HepG2 (cell line): ENCODE measurements at regions not wholly inside any gene's neighbourhood (a gene's known extent, or its start where the extent isn't known, plus 50 kb on each side); places are given as distances from the start of the nearest gene placed in this dataset.

Source experiments
- AGO2 ChIP-seq: fragments of 200-400 bp; formaldehyde crosslinking; optimal IDR thresholded peaks from 2 replicates; pipeline ENCODE3; 2017; ENCODE audit warnings: mild to moderate bottlenecking, low read depth, low read length, moderate library complexity
- FUBP1 ChIP-seq: sonication (generic); formaldehyde crosslinking; IDR thresholded peaks from 2 replicates; pipeline ENCODE4 v1.5.1; 2020; ENCODE audit warnings: missing genetic modification reagents, mild to moderate bottlenecking, borderline replicate concordance
- GRHL1 ChIP-seq: sonication (generic); formaldehyde crosslinking; conservative IDR thresholded peaks from 2 replicates; pipeline ENCODE4 v1.8.0; 2022; ENCODE audit warnings: missing genetic modification reagents
- HNF4G ChIP-seq, 2 experiments: sonication (generic) in 1 of 2; formaldehyde crosslinking in 1 of 2; IDR thresholded peaks; 2 replicates each; pipeline versions ENCODE4 v1.4.0 to v1.6.1; 2011 to 2020; ENCODE audit warnings: borderline replicate concordance in 2 of 2, low read depth in 2 of 2, mild to moderate bottlenecking in 2 of 2, low read length in 1 of 2, missing genetic modification reagents in 1 of 2, moderate library complexity in 1 of 2
- NCOA5 ChIP-seq: sonication (generic); formaldehyde crosslinking; IDR thresholded peaks from 2 replicates; pipeline ENCODE4 v1.4.0; 2020; ENCODE audit warnings: missing genetic modification reagents
- POGZ ChIP-seq: sonication (generic); formaldehyde crosslinking; IDR thresholded peaks from 2 replicates; pipeline ENCODE4 v1.4.0; 2020; ENCODE audit warnings: mild to moderate bottlenecking, missing genetic modification reagents
- REXO4 ChIP-seq: sonication (generic); formaldehyde crosslinking; IDR thresholded peaks from 2 replicates; pipeline ENCODE4 v1.8.0; 2022; ENCODE audit warnings: missing genetic modification reagents, mild to moderate bottlenecking, borderline replicate concordance
- SOX6 ChIP-seq, 2 experiments: fragments of 450-650 bp in 1 of 2; sonication (generic) in 1 of 2; formaldehyde crosslinking in 1 of 2; IDR thresholded peaks; 2 replicates each; pipeline versions ENCODE4 v1.4.0 to v1.6.1; 2017 to 2020; ENCODE audit warnings: antibody characterized with exemption in 1 of 2, mild to moderate bottlenecking in 1 of 2, missing genetic modification reagents in 1 of 2
- SP1 ChIP-seq, 2 experiments: fragments of 450-650 bp in 1 of 2; sonication (generic) in 1 of 2; formaldehyde crosslinking in 1 of 2; IDR thresholded peaks; 2 replicates each; pipeline versions ENCODE4 v1.4.0 to v1.6.1; 2016 to 2020; ENCODE audit warnings: missing genetic modification reagents in 1 of 2
- TCF12 ChIP-seq, 2 experiments: fragments of 450-650 bp in 1 of 2; sonication (generic) in 1 of 2; formaldehyde crosslinking in 1 of 2; IDR thresholded peaks; 2 replicates each; pipeline versions ENCODE4 v1.6.1 to v1.8.0; 2017 to 2022; ENCODE audit warnings: antibody characterized with exemption in 1 of 2, mild to moderate bottlenecking in 1 of 2, missing genetic modification reagents in 1 of 2, moderate library complexity in 1 of 2
- UBTF ChIP-seq: sonication (generic); formaldehyde crosslinking; IDR thresholded peaks from 2 replicates; pipeline ENCODE4 v1.4.0; 2020; ENCODE audit warnings: mild to moderate bottlenecking, missing genetic modification reagents
- ZFP36L1 ChIP-seq: sonication (generic); formaldehyde crosslinking; IDR thresholded peaks from 2 replicates; pipeline ENCODE4 v1.8.0; 2022; ENCODE audit warnings: mild to moderate bottlenecking, missing genetic modification reagents, moderate library complexity
- ZNF10 ChIP-seq: sonication (generic); formaldehyde crosslinking; IDR thresholded peaks from 2 replicates; pipeline ENCODE4 v1.4.0; 2020; ENCODE audit warnings: mild to moderate bottlenecking, low read depth, missing genetic modification reagents, borderline replicate concordance
- ZNF432 ChIP-seq: sonication (generic); formaldehyde crosslinking; IDR thresholded peaks from 2 replicates; pipeline ENCODE4 v1.5.0; 2020; ENCODE audit warnings: missing genetic modification reagents, mild to moderate bottlenecking, borderline replicate concordance
- ZNF562 ChIP-seq: sonication (generic); formaldehyde crosslinking; IDR thresholded peaks from 2 replicates; pipeline ENCODE4 v1.8.0; 2022; ENCODE audit warnings: missing genetic modification reagents, borderline replicate concordance
- ZNF616 ChIP-seq: sonication (generic); formaldehyde crosslinking; IDR thresholded peaks from 2 replicates; pipeline ENCODE4 v1.5.0; 2020; ENCODE audit warnings: low read depth, mild to moderate bottlenecking, missing genetic modification reagents
- ZNF691 ChIP-seq: sonication (generic); formaldehyde crosslinking; IDR thresholded peaks from 2 replicates; pipeline ENCODE4 v1.4.0; 2020; ENCODE audit warnings: missing genetic modification reagents, low read depth, mild to moderate bottlenecking, borderline replicate concordance
- ZNF709 ChIP-seq: sonication (generic); formaldehyde crosslinking; IDR thresholded peaks from 2 replicates; pipeline ENCODE4 v1.5.0; 2020; ENCODE audit warnings: mild to moderate bottlenecking, missing genetic modification reagents
- ZNF792 ChIP-seq: IDR thresholded peaks from 2 replicates; pipeline ENCODE4 v1.6.1; 2016
- ZNF839 ChIP-seq: sonication (generic); formaldehyde crosslinking; IDR thresholded peaks from 2 replicates; pipeline ENCODE4 v1.4.0; 2020; ENCODE audit warnings: missing genetic modification reagents, mild to moderate bottlenecking, borderline replicate concordance
- ZSCAN20 ChIP-seq: sonication (generic); formaldehyde crosslinking; IDR thresholded peaks from 2 replicates; pipeline ENCODE4 v1.4.0; 2020; ENCODE audit warnings: missing genetic modification reagents, mild to moderate bottlenecking, borderline replicate concordance

GRCh38 chr18:27415495-27415894 lies 230.4 kb upstream of the CHST9 start (continued):
- TF ChIP-seq GRHL1 (CRISPR knock-in tag) = no peak
- no peak for TF ChIP-seq TCF12 (IDR thresholded peaks at IDR 0.05)
- no peak for TF ChIP-seq TCF12 (CRISPR knock-in tag; IDR thresholded peaks at IDR 0.05)
- TF ChIP-seq ZNF432 = no peak
- TF ChIP-seq ZNF792 (CRISPR knock-in tag) = no peak
- no peak for TF ChIP-seq NCOA5 (CRISPR knock-in tag)
- no peak for TF ChIP-seq UBTF (CRISPR knock-in tag)
- no peak for TF ChIP-seq FUBP1 (CRISPR knock-in tag)
- TF ChIP-seq ZFP36L1 (CRISPR knock-in tag) = no peak
- TF ChIP-seq POGZ (CRISPR knock-in tag) = no peak
- TF ChIP-seq ZNF616 (CRISPR knock-in tag) = no peak
- no peak for TF ChIP-seq ZNF562 (CRISPR knock-in tag)
- TF ChIP-seq ZSCAN20 = no peak
- no peak for TF ChIP-seq ZNF10 (CRISPR knock-in tag)
- TF ChIP-seq ZNF839 (CRISPR knock-in tag) = no peak
- no peak for TF ChIP-seq SP1 (IDR thresholded peaks at IDR 0.05)
- no peak for TF ChIP-seq SP1 (CRISPR knock-in tag; IDR thresholded peaks at IDR 0.05)
- no peak for TF ChIP-seq SOX6 (IDR thresholded peaks at IDR 0.05)
- peak; percentile 52 for TF ChIP-seq SOX6 (CRISPR knock-in tag; IDR thresholded peaks at IDR 0.05)
- TF ChIP-seq ZNF691 = no peak
- no peak for TF ChIP-seq ZNF709 (CRISPR knock-in tag)
- TF ChIP-seq HNF4G (IDR thresholded peaks at IDR 0.05; ENCODE audit: borderline replicate concordance, low read depth, low read length) = peak; percentile 43; the same call in 1 of the 2 replicates
- no peak for TF ChIP-seq HNF4G (CRISPR knock-in tag; IDR thresholded peaks at IDR 0.05; ENCODE audit: borderline replicate concordance, low read depth)
- TF ChIP-seq AGO2 = no peak
- TF ChIP-seq REXO4 (CRISPR knock-in tag) = no peak
